GM06990 (cell line): ENCODE measurements at regions not wholly inside any gene's neighbourhood (a gene's known extent, or its start where the extent isn't known, plus 50 kb on each side); places are given as distances from the start of the nearest gene placed in this dataset.

Experiments used
- DNase-seq: peaks from one replicate; pipeline ENCODE4 v3.0.0-alpha.2; 2011; ENCODE audit not compliant: insufficient read length; ENCODE audit errors: extremely low read depth
- H3K27me3 ChIP-seq: replicated peaks from 2 replicates; pipeline ENCODE4 v1.6.0; 2011; ENCODE audit warnings: low read length; ENCODE audit not compliant: control insufficient read depth, insufficient read depth
- H3K36me3 ChIP-seq: 2 replicates; pipeline ENCODE4 v1.5.1; 2011; ENCODE audit warnings: low read length; ENCODE audit not compliant: control insufficient read depth, insufficient read depth
- H3K4me3 ChIP-seq: replicated peaks from 2 replicates; pipeline ENCODE4 v1.5.1; 2011; ENCODE audit warnings: low read depth, mild to moderate bottlenecking, control low read depth, low read length
- CTCF ChIP-seq: IDR thresholded peaks from 2 replicates; pipeline ENCODE4 v1.5.1; 2011; ENCODE audit warnings: low read length, control low read depth, mild to moderate bottlenecking, inconsistent platforms; ENCODE audit not compliant: insufficient read depth, poor library complexity, severe bottlenecking

GRCh38 chr9:103702572-103702971, 391.5 kb upstream of the SMC2 start:
- no peak for DNase-seq
- H3K4me3 ChIP-seq = no peak overlapping the region
- H3K36me3 ChIP-seq = no peaks in the 10 kb centered on the region
- TF ChIP-seq CTCF = no peak
- no peaks in the 10 kb centered on the region for H3K27me3 ChIP-seq

- TF ChIP-seq CTCF = no peak
- DNase-seq = no peak
- no peaks in the 10 kb centered on the region for H3K36me3 ChIP-seq
- no peak overlapping the region for H3K4me3 ChIP-seq
- no peaks in the 10 kb centered on the region for H3K27me3 ChIP-seq
These were observed 386.9 kb upstream of the SMC2 start for GRCh38 chr9:103707181-103707580.

- Histone ChIP-seq H3K4me3 (no peak overlapping the region), H3K36me3 (no peaks in the 10 kb centered on the region), H3K27me3 (no peaks in the 10 kb centered on the region)
- no peak for TF ChIP-seq CTCF
- DNase-seq = no peak
These were observed 384.7 kb upstream of the SMC2 start for GRCh38 chr9:103709366-103709765.

GRCh38 chr9:103713631-103714030, 380.5 kb upstream of the SMC2 start:
- DNase-seq = no peak
- H3K27me3 ChIP-seq = no peaks in the 10 kb centered on the region
- no peaks in the 10 kb centered on the region for H3K36me3 ChIP-seq
- H3K4me3 ChIP-seq = no peak overlapping the region
- no peak for TF ChIP-seq CTCF

GRCh38 chr9:103714992-103715391, 379.1 kb upstream of the SMC2 start:
- no peak for DNase-seq
- no peaks in the 10 kb centered on the region for H3K36me3 ChIP-seq
- no peak for TF ChIP-seq CTCF
- H3K27me3 ChIP-seq = no peaks in the 10 kb centered on the region
- H3K4me3 ChIP-seq = no peak overlapping the region

- H3K36me3 ChIP-seq = no peaks in the 10 kb centered on the region
- no peak for TF ChIP-seq CTCF
- H3K27me3 ChIP-seq = no peaks in the 10 kb centered on the region
- H3K4me3 ChIP-seq = no peak overlapping the region
- no peak for DNase-seq
These were observed 373.1 kb upstream of the SMC2 start for GRCh38 chr9:103721056-103721455.
